Upper lobe of right lung (tissue), 1 donor: ENCODE measurements at regions not wholly inside any gene's neighbourhood (a gene's known extent, or its start where the extent isn't known, plus 50 kb on each side); places are given as distances from the start of the nearest gene placed in this dataset.

ENCODE experiments used
- ATAC-seq: fragments of 200-7000 bp; cut with Tn5 transposase; one replicate; pipeline ENCODE4 v1.9.1; 2020; ENCODE audit warnings: mild to moderate bottlenecking, moderate library complexity
- DNase-seq: peaks from one replicate; pipeline ENCODE4 v3.0.0-alpha.2; 2020
- H3K27ac ChIP-seq: fragments of 200-600 bp; one replicate; pipeline ENCODE4 v1.8.0; 2022
- H3K27me3 ChIP-seq: fragments of 200-600 bp; one replicate; pipeline ENCODE4 v1.8.0; 2022; ENCODE audit warnings: mild to moderate bottlenecking
- H3K36me3 ChIP-seq: fragments of 200-600 bp; one replicate; pipeline ENCODE4 v1.8.0; 2022
- H3K4me1 ChIP-seq: fragments of 200-600 bp; one replicate; pipeline ENCODE4 v1.8.0; 2022
- H3K4me3 ChIP-seq: fragments of 200-600 bp; one replicate; pipeline ENCODE4 v1.8.0; 2022; ENCODE audit warnings: mild to moderate bottlenecking
- H3K9me3 ChIP-seq: fragments of 200-600 bp; one replicate; pipeline ENCODE4 v1.8.0; 2022
- intact Hi-C: fragments of 100-400 bp; cut with DNase I; formaldehyde crosslinking; loops from one replicate; pipeline ENCODE4 v1.11.0; 2022
- TF ChIP-seq, protein P1 (sequence below): fragments of 200-600 bp; IDR thresholded peaks from one replicate; pipeline ENCODE4 v1.8.0; 2022; ENCODE audit warnings: antibody characterized with exemption
- donor health status: DM: no; HTN: yes; CAD: no; lungs with severe emphysema.

DNA sequence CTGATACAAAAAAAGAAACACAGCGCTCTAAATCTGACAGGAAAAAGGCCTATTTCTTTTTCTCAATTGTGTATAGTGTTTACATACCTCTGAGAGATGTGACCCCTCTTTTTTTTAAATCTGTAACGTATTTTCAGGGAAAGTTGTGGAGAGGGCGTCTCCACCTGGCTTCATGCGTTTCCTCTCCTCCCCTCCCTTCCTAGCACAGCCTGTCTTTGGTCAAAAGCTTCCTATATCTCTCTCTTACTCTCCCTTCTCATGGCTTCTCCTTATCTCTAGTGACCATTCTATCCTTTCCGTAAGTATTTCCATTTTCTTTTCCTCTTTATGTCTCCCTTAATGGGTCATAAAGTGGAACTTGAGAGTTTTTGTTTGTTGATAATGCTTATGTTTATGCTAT lies 458.9 kb downstream of the HACE1 start:
- Histone ChIP-seq H3K4me1 (no peaks in the 10 kb centered on the region), H3K4me3 (no peak overlapping the region), H3K27ac (no peak overlapping the region), H3K27me3 (no peaks in the 10 kb centered on the region), H3K9me3 (no peaks in the 10 kb centered on the region), H3K36me3 (no peaks in the 10 kb centered on the region)
- DNase-seq (no peak), ATAC-seq (no peak)
- TF ChIP-seq, protein P1, sequence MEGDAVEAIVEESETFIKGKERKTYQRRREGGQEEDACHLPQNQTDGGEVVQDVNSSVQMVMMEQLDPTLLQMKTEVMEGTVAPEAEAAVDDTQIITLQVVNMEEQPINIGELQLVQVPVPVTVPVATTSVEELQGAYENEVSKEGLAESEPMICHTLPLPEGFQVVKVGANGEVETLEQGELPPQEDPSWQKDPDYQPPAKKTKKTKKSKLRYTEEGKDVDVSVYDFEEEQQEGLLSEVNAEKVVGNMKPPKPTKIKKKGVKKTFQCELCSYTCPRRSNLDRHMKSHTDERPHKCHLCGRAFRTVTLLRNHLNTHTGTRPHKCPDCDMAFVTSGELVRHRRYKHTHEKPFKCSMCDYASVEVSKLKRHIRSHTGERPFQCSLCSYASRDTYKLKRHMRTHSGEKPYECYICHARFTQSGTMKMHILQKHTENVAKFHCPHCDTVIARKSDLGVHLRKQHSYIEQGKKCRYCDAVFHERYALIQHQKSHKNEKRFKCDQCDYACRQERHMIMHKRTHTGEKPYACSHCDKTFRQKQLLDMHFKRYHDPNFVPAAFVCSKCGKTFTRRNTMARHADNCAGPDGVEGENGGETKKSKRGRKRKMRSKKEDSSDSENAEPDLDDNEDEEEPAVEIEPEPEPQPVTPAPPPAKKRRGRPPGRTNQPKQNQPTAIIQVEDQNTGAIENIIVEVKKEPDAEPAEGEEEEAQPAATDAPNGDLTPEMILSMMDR, result no peak
- intact Hi-C loops, result no loop called here

DNA sequence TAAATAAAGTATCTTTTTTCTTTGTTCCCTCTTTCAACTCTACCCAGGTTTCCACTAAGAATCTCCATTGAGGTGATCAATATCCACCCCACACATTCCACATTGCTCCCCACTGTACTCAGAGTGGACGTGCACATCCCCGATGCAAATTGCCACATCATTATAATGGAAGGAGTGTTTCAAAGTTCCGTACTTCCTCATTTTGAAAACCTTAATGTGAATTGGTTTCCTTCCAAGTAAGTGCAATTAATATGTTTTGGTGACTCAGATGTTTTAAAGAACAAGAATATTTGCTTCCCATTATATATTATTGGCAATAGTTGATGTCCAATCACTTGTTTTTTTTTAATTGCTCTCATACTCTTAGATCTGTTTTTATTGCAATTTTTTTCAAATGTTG lies 463.6 kb downstream of the HACE1 start:
- TF ChIP-seq, protein P1, result no peak
- H3K27me3 ChIP-seq, result no peaks in the 10 kb centered on the region
- no peaks in the 10 kb centered on the region for H3K4me1 ChIP-seq
- ATAC-seq, result no peak
- H3K36me3 ChIP-seq, result no peaks in the 10 kb centered on the region
- intact Hi-C loops, result no loop called here
- H3K9me3 ChIP-seq, result no peaks in the 10 kb centered on the region
- no peak for DNase-seq
- no peak overlapping the region for H3K27ac ChIP-seq
- H3K4me3 ChIP-seq, result no peak overlapping the region

DNA sequence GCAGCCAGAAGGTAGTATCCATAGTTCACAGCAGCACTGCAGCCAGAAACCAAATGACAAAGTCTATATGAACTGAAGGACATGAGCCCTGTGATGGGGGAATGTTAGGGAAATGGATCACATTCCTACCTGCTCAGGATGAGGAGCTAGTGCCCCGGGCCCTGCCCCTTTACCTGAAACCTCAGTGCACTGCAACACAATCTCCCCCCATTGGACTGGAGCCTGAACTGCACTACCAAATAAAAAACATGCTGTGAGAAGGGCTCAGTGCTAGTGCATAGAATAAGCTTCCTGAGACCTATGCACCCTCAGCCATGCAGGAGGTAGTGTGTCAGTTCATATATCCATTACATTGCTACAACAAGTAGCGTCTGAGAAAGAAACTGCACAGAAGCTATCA lies 477.8 kb downstream of the HACE1 start:
- Histone ChIP-seq H3K27me3 (no peaks in the 10 kb centered on the region), H3K27ac (no peak overlapping the region), H3K4me3 (no peak overlapping the region), H3K4me1 (no peaks in the 10 kb centered on the region), H3K9me3 (no peaks in the 10 kb centered on the region), H3K36me3 (no peaks in the 10 kb centered on the region)
- intact Hi-C loops, result no loop called here
- TF ChIP-seq, protein P1, result no peak
- ATAC-seq (no peak), DNase-seq (no peak)

DNA sequence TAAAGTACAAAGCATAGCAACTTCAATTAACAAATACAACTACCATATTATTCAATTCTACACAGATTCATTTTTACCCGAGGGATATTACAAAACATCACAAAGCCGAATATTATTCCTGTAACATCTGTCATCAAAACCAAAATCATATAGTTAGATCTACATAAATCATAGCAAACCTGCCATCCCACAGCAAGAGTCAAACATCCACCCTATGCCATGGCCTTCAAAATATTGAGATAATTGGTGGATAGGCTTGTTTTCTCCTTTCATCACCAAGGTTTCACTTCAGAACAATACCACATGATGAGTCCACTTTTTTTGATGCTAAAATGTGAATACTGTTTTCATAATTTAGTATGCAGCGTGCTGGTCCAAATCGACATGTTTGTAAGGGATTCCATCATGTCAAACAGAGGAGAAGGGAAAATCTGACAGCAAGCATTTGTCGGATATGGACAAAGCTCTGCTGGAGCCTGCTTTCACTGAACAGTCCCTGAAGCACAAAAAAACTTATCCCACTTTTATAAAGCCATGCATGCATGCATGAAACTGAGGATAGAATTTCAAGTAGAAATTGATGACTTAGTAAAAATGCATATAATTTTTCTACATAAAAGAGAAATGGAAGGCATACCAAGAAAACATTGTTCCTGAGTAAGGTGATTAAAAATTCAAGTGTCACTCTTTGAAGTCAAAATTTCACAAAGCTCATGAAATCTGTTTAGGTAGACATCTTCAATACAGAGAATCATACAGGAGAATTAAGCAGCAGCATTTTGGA lies 494.1 kb downstream of the HACE1 start:
- Histone ChIP-seq H3K4me3 (no peak overlapping the region), H3K4me1 (no peaks in the 10 kb centered on the region), H3K27me3 (no peaks in the 10 kb centered on the region), H3K27ac (no peak overlapping the region), H3K36me3 (no peaks in the 10 kb centered on the region), H3K9me3 (no peaks in the 10 kb centered on the region)
- intact Hi-C loops, result no loop called here
- TF ChIP-seq, protein P1, result no peak
- ATAC-seq (no peak), DNase-seq (no peak)

DNA sequence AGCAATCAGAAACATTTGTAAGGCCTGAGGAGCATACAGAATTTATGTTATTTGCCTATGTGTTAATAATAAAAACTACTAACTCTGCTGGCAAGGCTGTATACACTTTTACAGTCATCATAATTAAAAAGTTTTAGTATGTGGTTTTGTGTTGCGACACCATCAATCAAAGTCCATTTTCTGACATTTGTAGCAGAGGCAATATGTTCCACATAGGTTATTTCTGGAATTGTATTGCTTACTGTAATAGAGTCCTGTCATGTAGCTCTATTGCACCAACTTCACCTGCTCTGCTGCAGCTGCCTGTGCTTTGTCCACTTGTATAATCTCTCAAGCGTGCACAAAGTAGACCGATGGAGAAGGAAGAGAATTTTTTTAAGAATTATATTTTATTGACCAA lies 501.8 kb downstream of the HACE1 start:
- Histone ChIP-seq H3K4me1 (no peaks in the 10 kb centered on the region), H3K4me3 (no peak overlapping the region), H3K9me3 (no peaks in the 10 kb centered on the region), H3K36me3 (no peaks in the 10 kb centered on the region), H3K27me3 (no peaks in the 10 kb centered on the region), H3K27ac (no peak overlapping the region)
- TF ChIP-seq, protein P1, result no peak
- intact Hi-C loops, result no loop called here
- DNase-seq, result no peak
- no peak for ATAC-seq

DNA sequence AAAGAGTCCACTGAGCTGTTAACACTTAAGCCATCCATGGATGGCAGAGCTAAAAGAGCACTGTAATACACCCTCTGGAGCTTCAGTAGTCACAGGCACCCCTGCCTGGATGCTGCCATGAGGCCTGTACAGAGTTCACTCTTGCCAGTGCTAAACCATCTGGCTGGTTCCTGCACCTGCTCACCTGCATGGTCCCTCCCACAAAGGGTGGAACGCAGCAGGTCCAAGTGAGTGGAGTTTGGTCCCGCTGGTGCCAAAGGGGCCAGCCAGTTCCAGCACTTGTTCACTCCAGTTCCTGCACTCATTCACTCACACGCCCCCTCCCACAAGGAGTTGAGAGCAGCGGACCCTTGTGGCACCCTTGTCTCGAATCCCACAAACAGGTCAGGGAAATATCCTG lies 503.5 kb downstream of the HACE1 start:
- ATAC-seq (no peak), DNase-seq (no peak)
- no peak overlapping the region for H3K27ac ChIP-seq
- TF ChIP-seq, protein P1, result no peak
- H3K4me3 ChIP-seq, result no peak overlapping the region
- H3K27me3 ChIP-seq, result no peaks in the 10 kb centered on the region
- no peaks in the 10 kb centered on the region for H3K36me3 ChIP-seq
- intact Hi-C loops, result no loop called here
- H3K9me3 ChIP-seq, result no peaks in the 10 kb centered on the region
- H3K4me1 ChIP-seq, result no peaks in the 10 kb centered on the region
